ENCODE measurements at regions not wholly inside any gene's neighbourhood (a gene's known extent, or its start where the extent isn't known, plus 50 kb on each side); places are given as distances from the start of the nearest gene placed in this dataset.

DNA sequence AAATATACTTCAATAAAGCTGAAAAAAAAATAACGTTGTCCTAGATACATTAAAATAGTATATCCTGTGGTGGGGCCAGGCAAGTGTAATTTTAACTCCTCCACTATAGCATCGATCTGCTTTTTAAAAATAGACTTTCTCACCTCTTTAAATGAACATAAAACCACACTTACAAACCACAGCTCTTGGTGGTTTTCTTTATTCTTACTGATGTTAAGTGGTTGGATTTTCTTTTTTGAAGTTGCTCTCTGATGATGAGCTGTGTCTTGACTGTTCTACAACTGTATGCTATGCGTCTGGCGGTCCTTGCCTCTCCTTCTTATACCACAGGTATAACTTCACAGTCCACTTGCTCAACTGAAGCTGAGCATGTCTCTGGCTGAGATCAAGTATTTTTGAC, 721.5 kb upstream of the KLHL1 start:
- TF ChIP-seq SPI1 (IDR thresholded peaks at IDR 0.05; ENCODE audit: low read depth, low read length) (no peak), TAF1 (IDR thresholded peaks at IDR 0.05; ENCODE audit: low read depth, low read length) (no peak), PAX5 (IDR thresholded peaks at IDR 0.05; ENCODE audit: insufficient read depth, low read length, severe bottlenecking) (no peak), POU2F2 (IDR thresholded peaks at IDR 0.05; ENCODE audit: low read depth, low read length) (no peak), POLR2A (IDR thresholded peaks at IDR 0.05; ENCODE audit: low read depth, low read length) (no peak), POLR2AphosphoS5 (IDR thresholded peaks at IDR 0.05; ENCODE audit: low read depth, low read length) (no peak)
- no peak for DNase-seq (ENCODE audit: insufficient read length, low spot score)
- FAIRE-seq, result no peak

DNA sequence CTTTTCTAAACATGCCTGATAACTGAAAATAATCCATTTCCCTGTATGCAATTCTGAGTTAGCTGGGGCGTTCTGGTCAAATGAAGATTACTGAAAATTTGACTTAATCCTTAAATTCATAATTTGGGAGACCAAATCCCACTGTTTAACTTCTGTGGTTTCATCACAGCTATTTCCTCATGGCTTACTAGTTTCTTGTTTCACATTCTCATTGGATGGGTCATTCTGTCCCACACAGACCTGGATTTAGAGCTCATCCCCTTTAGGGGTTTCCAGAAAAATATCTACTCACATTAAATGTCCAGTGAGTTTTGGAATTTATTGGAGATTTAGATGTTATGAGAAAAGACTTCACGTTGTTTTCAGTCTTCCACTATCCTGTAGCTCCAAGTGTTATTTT, 709.3 kb upstream of the KLHL1 start:
- no peak for FAIRE-seq
- DNase-seq (ENCODE audit: insufficient read length, low spot score), result no peak
- TF ChIP-seq PAX5 (IDR thresholded peaks at IDR 0.05; ENCODE audit: insufficient read depth, low read length, severe bottlenecking) (no peak), POU2F2 (IDR thresholded peaks at IDR 0.05; ENCODE audit: low read depth, low read length) (no peak), POLR2A (IDR thresholded peaks at IDR 0.05; ENCODE audit: low read depth, low read length) (no peak), TAF1 (IDR thresholded peaks at IDR 0.05; ENCODE audit: low read depth, low read length) (no peak)

DNA sequence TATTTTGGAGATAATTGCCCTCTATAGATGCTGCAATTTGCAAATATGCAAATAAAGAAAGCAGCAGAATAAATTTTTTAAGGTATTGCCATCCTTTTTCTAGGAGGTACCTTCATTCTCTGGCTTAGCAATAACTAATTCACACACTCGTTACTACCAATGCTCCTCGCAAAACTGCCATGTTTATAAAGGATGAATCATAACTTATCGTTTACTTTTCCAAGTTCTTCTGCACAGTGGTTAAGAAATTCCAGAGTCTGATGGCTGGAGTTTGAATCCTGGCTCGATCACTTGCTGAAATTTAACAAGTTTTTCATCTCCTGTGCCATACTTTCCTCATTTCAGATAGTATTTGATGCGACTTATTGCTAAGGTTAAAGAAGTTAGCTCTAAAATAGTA, 708.6 kb upstream of the KLHL1 start:
- FAIRE-seq (no peak), DNase-seq (ENCODE audit: insufficient read length, low spot score) (no peak)
- TF ChIP-seq PAX5 (IDR thresholded peaks at IDR 0.05; ENCODE audit: insufficient read depth, low read length, severe bottlenecking), result no peak
- TF ChIP-seq SPI1 (IDR thresholded peaks at IDR 0.05; ENCODE audit: low read depth, low read length), result no peak
- no peak for TF ChIP-seq POU2F2 (IDR thresholded peaks at IDR 0.05; ENCODE audit: low read depth, low read length)
- no peak for TF ChIP-seq POLR2A (IDR thresholded peaks at IDR 0.05; ENCODE audit: low read depth, low read length)
- TF ChIP-seq POLR2AphosphoS5 (IDR thresholded peaks at IDR 0.05; ENCODE audit: low read depth, low read length), result no peak
- no peak for TF ChIP-seq TAF1 (IDR thresholded peaks at IDR 0.05; ENCODE audit: low read depth, low read length)

DNA sequence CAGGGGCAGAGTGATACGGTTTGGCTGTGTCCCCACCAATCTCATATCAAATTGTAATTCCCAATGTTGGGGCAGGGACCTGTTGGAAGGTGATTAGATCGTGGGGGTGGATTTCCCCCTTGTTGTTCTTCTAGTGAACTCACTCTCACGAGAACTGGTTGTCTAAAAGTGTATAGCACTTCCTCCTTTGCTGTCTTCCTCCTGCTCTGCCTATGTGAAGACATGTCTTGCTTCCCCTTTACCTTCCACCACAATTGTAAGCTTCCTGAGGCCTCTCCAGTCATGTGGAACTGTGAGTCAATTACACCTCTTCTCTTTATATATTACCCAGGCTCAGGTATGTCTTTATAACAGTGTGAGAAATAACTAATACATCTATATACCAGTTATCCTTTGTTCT, 706.4 kb upstream of the KLHL1 start:
- DNase-seq (ENCODE audit: insufficient read length, low spot score) (no peak), FAIRE-seq (no peak)
- TF ChIP-seq POLR2A (IDR thresholded peaks at IDR 0.05; ENCODE audit: low read depth, low read length) (no peak), POU2F2 (IDR thresholded peaks at IDR 0.05; ENCODE audit: low read depth, low read length) (no peak), PAX5 (IDR thresholded peaks at IDR 0.05; ENCODE audit: insufficient read depth, low read length, severe bottlenecking) (no peak), SPI1 (IDR thresholded peaks at IDR 0.05; ENCODE audit: low read depth, low read length) (peak; percentile 25), POLR2AphosphoS5 (IDR thresholded peaks at IDR 0.05; ENCODE audit: low read depth, low read length) (no peak), TAF1 (IDR thresholded peaks at IDR 0.05; ENCODE audit: low read depth, low read length) (no peak)

DNA sequence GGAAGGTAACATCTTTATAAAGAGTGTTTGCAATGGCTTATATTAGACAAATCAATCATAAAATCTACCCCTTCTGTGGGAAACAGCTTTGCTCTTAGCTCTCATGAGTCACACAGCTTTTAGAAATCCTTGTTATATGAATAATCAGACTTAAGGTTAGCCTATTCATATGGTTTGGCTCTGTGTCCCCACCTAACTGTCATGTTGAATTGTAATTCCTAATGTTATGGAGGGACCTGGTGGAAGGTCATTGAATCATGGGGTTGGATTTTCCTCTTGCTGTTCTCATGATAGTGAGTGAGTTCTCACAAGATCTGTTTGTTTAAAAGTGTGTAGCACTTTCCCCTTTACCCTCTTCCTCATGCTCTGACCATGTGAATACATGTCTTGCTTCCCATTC, 704.2 kb upstream of the KLHL1 start:
- DNase-seq (ENCODE audit: insufficient read length, low spot score) (no peak), FAIRE-seq (no peak)
- TF ChIP-seq POLR2AphosphoS5 (IDR thresholded peaks at IDR 0.05; ENCODE audit: low read depth, low read length) (no peak), PAX5 (IDR thresholded peaks at IDR 0.05; ENCODE audit: insufficient read depth, low read length, severe bottlenecking) (no peak), POLR2A (IDR thresholded peaks at IDR 0.05; ENCODE audit: low read depth, low read length) (no peak), TAF1 (IDR thresholded peaks at IDR 0.05; ENCODE audit: low read depth, low read length) (no peak)

DNA sequence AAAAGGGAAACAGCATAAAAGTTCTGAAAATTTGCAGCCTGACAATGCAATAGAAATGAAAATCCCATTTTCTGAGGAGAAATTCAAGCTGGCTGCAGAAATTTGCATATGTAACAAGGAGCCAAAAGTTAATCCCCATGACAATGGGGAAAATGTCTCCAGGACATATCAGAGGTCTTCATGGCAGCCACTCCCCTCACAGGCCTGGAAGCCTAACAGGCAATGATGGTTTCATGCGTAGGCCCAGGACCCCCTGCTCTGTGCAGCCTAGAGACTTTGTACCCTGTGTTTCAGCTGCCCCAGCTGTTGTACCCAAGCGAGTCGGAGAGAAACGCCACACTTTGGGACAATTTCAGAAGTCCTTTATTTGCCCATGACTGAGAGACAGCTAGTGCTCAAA, 701.3 kb upstream of the KLHL1 start:
- DNase-seq (ENCODE audit: insufficient read length, low spot score) (no peak), FAIRE-seq (no peak)
- TF ChIP-seq POLR2A (IDR thresholded peaks at IDR 0.05; ENCODE audit: low read depth, low read length) (no peak), PAX5 (IDR thresholded peaks at IDR 0.05; ENCODE audit: insufficient read depth, low read length, severe bottlenecking) (no peak)

DNA sequence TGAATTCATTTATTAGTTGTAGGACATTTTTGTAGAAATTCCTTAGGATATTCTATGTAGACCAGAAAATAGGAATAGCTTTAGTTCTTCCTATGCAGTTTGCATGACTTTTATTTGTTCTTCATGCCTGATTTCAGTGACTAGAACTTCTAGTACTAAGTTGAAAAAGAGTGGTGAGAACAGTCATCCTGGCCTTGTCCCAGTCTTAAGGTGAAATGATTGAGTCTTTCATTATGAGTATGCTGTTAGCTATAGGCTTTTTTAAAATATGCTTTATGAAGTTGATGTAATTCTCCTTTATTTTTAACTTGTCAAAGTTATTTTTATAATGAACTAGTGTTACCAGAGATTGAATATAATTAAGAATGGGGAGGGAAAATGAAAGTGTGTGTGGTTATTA, 690.1 kb upstream of the KLHL1 start:
- DNase-seq (ENCODE audit: insufficient read length, low spot score) (no peak), FAIRE-seq (no peak)
- TF ChIP-seq POLR2AphosphoS5 (IDR thresholded peaks at IDR 0.05; ENCODE audit: low read depth, low read length) (no peak), SPI1 (IDR thresholded peaks at IDR 0.05; ENCODE audit: low read depth, low read length) (no peak), PAX5 (IDR thresholded peaks at IDR 0.05; ENCODE audit: insufficient read depth, low read length, severe bottlenecking) (no peak), POLR2A (IDR thresholded peaks at IDR 0.05; ENCODE audit: low read depth, low read length) (no peak), TAF1 (IDR thresholded peaks at IDR 0.05; ENCODE audit: low read depth, low read length) (no peak), POU2F2 (IDR thresholded peaks at IDR 0.05; ENCODE audit: low read depth, low read length) (no peak)

DNA sequence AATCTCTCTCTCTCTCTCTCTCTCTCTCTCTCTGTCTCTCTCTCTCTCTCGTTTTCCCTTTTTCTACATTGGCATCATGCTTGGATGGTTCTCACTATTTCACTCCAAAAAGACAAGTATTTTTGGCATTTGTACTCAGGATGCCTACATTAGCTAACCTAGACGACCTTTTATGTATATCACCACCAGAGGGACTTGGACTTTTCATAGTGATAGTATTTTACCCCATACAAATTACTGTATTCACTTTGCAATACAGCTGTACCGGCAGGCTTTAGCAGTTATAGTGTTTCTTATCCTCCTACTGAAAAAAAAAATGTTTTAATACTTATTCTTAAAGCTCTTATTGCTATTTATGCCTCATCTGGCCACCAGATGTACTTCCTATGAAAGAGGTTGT, 687.2 kb upstream of the KLHL1 start:
- FAIRE-seq, result no peak
- no peak for DNase-seq (ENCODE audit: insufficient read length, low spot score)
- TF ChIP-seq PAX5 (IDR thresholded peaks at IDR 0.05; ENCODE audit: insufficient read depth, low read length, severe bottlenecking), result no peak
- no peak for TF ChIP-seq POLR2A (IDR thresholded peaks at IDR 0.05; ENCODE audit: low read depth, low read length)
- no peak for TF ChIP-seq POU2F2 (IDR thresholded peaks at IDR 0.05; ENCODE audit: low read depth, low read length)
- no peak for TF ChIP-seq TAF1 (IDR thresholded peaks at IDR 0.05; ENCODE audit: low read depth, low read length)
- TF ChIP-seq POLR2AphosphoS5 (IDR thresholded peaks at IDR 0.05; ENCODE audit: low read depth, low read length), result no peak
- no peak for TF ChIP-seq SPI1 (IDR thresholded peaks at IDR 0.05; ENCODE audit: low read depth, low read length)

DNA sequence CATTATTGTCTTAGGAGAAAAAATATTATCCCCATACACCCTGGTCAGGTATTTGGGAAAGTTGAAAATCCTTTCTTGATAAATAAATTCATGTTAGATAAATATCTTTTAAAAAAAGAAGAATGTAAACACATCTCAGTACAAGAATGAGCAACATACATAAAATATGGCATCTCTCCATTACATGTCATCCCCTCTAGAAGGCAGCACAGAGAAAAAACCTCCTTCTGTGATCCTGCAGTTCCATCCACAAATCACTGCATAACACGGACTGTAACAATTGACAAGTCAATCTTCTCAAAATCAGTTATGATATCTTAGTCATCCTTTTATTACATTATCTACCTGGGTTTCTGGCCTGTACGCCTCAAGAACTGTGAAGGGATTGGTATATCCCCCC, 683.9 kb upstream of the KLHL1 start:
- TF ChIP-seq POLR2AphosphoS5 (IDR thresholded peaks at IDR 0.05; ENCODE audit: low read depth, low read length) (no peak), PAX5 (IDR thresholded peaks at IDR 0.05; ENCODE audit: insufficient read depth, low read length, severe bottlenecking) (no peak), POU2F2 (IDR thresholded peaks at IDR 0.05; ENCODE audit: low read depth, low read length) (no peak), POLR2A (IDR thresholded peaks at IDR 0.05; ENCODE audit: low read depth, low read length) (no peak), SPI1 (IDR thresholded peaks at IDR 0.05; ENCODE audit: low read depth, low read length) (no peak), TAF1 (IDR thresholded peaks at IDR 0.05; ENCODE audit: low read depth, low read length) (no peak)
- no peak for FAIRE-seq
- no peak for DNase-seq (ENCODE audit: insufficient read length, low spot score)

DNA sequence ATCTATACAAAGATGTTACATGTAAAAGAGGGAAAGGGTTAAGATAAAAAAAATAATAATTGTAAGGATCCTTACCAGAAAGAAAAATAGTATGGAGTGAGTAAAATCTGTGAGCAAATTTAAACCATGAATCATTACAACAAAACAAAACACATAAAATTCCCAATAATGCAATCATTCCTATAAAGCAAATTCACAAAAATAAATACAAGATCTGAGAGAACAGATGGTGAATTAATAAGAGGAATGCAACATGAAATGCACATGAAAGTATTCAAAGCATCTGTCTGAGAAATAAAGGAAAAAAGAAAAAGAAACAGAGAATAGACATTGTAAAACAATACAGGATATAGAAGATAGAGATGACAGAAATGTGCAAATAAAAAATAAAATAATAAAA, 681.5 kb upstream of the KLHL1 start:
- DNase-seq (ENCODE audit: insufficient read length, low spot score) (no peak), FAIRE-seq (no peak)
- TF ChIP-seq PAX5 (IDR thresholded peaks at IDR 0.05; ENCODE audit: insufficient read depth, low read length, severe bottlenecking) (no peak), POLR2AphosphoS5 (IDR thresholded peaks at IDR 0.05; ENCODE audit: low read depth, low read length) (no peak), SPI1 (IDR thresholded peaks at IDR 0.05; ENCODE audit: low read depth, low read length) (no peak), TAF1 (IDR thresholded peaks at IDR 0.05; ENCODE audit: low read depth, low read length) (no peak), POU2F2 (IDR thresholded peaks at IDR 0.05; ENCODE audit: low read depth, low read length) (no peak), POLR2A (IDR thresholded peaks at IDR 0.05; ENCODE audit: low read depth, low read length) (no peak)

Measured in GM12891 (cell line).